SKM-1 treated with dmso at 0.1 percent for 144 hours (cell line): ENCODE measurements at regions not wholly inside any gene's neighbourhood (a gene's known extent, or its start where the extent isn't known, plus 50 kb on each side); places are given as distances from the start of the nearest gene placed in this dataset.
"Not testable (repeated sequence)": the region's sequence is repeated elsewhere in the genome, so short reads cannot be mapped to it uniquely, and the experiment has no call there.

Source experiments
- DNase-seq: peaks from one replicate; lab custom pipeline; 2025; ENCODE audit not compliant: unreplicated experiment; lab: John Stamatoyannopoulos, UW

GRCh38 chrY:20891440-20892160 is 135.7 kb downstream of the RPS4Y2 start:
- no peak for DNase-seq

DNA sequence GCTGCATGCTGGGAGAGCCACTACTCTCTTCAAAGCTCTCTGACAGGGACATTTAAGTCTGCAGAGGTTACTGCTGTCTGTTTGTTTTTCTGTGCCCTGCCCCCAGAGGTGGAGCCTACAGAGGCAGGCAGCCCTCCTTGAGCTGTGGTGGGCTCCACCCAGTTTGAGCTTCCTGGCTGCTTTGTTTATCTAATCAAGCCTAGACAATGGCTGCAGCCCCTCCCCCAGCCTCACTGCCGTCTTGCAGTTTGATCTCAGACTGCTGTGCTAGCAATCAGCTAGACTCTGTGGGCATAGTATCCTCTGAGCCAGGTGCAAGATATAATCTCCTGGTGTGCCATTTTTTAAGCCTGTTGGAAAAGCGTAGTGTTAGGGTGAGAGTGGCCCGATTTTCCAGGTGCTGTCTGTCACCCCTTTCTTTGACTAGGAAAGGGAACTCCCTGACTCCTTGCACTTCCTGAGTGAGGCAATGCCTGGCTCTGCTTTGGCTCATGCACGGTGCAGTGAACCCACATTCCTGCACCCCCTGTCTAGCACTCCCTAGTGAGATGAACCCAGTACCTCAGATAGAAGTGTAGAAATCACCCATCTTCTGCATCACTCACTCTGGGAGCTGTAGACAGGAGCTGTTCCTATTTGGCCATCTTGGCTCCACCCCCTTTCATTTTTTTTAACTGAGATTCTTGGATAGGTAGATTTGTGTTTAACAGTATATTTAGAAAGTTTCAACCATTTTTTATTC is 169.6 kb downstream of the RPS4Y2 start:
- not testable (repeated sequence) for DNase-seq

- DNase-seq, result no peak
These were observed 173.9 kb downstream of the RPS4Y2 start for GRCh38 chrY:20929691-20930342.

DNA sequence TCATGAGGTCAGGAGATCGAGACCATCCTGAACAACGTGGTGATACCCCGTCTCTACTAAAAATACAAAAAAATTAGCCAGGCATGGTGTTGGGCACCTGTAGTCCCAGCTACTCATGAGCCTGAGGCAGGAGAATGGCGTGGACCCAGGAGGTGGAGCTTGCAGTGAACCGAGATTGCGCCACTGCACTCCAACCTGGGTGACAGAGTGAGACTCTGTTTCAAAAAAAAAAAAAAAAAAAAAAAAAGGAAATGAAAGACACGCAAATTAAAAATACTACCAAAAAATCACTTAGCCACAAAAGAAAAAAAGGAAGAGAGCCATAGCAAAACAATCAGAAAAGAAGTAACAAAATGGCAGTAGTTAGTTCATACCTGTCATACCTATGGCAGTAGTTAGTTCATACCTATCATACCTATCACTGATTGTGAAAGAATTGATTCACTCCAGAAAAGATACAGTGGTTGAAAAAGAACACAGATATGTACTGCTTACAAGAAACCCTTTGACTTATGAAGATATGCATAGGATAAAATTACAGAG is 180.9 kb downstream of the RPS4Y2 start:
- not testable (repeated sequence) for DNase-seq

DNA sequence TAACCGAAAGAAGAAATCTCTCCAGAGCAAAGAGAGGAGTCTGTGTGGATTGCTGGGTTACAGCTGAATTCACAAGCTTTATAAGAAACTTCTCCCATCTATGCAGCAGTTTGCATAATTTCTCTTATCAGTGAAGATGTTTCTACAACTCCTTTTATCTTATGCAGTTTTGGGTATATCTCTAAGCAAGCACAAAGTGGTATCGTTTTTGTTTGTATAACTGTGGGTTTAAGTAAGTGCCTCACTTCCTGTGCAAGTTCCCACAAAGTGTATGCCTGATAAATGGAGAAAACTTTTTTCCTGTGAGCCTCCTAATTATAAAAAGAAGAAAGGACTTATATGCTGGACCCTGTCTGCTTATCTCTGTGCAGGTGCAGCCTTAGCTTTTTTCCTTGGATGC is 205.6 kb downstream of the RPS4Y2 start:
- no peak for DNase-seq

DNA sequence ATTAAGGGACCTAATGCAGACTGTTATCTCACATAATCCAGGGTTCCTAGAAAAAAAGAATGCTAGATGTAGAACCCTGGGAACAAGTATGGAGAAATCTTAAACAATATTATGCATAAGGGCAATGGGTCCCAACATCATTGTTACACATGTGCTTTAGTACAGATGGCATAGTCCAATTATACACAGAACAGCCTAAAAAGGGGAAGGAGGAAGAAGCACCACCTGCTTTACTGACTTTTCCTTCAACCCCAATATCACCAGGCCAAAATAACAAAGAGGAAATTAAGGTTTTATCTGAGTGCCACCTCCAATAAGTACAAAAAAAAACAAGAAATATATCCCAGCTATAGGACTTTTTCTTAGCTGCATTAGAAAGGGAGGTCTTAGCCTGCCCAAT is 211.9 kb downstream of the RPS4Y2 start:
- DNase-seq, result no peak

DNA sequence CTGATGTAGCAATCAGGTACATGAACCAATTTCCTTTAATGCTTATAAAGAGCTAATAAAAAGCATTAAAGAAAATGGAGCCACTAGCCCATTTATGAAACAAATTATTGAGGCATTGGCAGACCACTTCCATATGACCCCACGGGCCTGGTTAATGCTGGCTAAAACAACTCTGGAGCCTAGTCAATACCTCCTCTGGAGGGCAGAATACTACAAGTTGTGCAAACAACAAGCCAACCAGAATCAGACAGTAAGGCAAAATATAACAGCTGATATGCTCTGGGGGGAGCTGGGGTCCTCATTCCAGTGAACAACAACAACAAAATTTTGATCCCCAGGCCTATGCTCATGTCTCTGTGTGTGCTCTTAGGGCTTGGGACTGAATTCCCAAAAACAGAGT is 212.3 kb downstream of the RPS4Y2 start:
- no peak for DNase-seq

DNA sequence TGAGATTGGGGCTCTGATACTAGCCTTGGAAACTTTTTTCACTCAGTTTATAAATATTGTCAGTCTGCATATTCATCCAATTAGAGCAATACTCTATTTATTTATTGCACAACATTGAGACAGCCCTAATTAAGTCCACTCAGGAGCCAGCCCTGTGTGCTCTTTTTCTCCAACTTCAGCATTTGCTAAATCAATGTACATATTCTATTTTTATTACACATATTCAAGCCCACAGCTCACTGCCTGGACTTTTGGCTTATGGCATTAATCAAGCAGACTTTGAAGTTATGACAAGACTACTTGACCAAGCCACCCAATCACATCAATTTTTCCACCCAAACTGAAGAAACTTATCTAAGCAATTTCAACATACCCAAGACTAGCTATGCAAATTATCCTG is 215.5 kb downstream of the RPS4Y2 start:
- DNase-seq, result no peak

GRCh38 chrY:20986037-20986436 is 230.1 kb downstream of the RPS4Y2 start:
- no peak for DNase-seq

DNA sequence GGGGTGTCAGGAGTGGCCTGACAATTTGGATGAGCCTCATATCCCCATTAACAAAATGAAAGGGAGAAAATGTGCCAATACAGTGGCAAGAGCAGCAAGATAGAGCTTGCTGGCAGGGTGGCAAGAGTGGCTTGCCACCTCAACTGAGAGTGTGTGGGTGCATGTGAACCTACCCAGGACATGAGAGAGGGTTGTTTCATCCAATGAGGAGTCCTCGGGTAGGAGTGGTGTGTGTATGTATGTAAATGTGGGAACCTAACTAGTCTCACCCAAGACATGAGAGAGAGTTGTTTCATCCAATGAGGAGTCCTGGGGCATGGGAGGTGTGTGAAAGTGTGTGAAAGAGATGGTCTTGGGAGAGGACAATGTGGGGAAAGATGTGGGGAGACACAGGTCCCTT is 234.2 kb downstream of the RPS4Y2 start:
- no peak for DNase-seq

GRCh38 chrY:20990869-20991548 is 235.1 kb downstream of the RPS4Y2 start:
- no peak for DNase-seq

DNA sequence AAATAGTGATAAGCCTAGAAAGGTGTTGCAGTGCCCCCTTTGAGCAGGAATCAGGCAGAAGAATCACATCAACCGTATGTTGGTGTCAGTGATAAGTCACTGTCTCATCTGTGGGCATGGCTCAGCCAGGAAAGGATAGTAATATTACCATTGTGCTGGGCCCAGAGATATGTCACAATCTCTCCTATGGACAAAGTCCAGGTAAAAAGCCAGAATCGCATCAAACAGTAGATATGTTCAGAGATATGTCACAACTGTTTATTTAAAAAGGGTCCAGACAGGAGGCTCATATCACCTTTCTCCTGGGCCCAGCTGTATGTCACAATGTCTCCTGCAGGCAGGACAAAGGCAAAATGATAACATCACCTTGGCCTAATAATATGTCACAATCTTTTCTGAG is 241.4 kb downstream of the RPS4Y2 start:
- no peak for DNase-seq

DNA sequence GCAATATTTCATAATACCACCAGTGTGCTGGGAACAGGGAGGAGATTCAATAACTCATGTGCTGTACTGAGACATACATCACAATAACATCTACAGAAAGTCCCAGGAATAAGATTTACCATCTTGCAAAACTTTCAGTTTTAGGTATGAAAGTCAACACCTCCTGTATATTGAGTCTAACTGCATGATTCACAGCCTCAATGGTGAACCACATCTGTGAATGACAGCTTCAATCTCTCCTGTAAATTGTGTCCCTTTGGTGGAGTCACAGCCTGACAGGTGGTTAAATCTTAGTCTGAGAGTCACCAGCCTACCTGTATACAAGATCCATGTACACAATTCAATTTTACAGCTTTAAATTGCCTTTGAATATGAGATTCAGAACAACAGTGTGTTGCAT is 242.1 kb downstream of the RPS4Y2 start:
- DNase-seq, result no peak

DNA sequence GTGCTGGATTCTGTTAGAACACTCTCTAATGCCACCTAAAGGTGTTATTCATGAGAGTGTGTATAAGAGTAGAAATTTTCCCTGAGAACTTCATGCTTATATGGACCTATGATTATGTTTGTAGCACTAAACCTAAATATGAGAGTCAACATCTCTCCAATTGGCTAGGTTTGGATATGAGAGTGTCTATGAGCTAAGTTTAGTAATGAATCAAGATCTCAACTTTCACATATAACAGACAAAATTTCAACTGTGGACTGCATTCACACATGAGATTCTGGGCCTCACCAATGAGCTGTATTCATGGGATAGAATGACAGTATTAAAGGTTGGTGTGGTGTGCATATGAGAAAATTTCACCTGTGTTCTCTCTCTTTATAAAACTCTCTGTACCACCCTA is 242.6 kb downstream of the RPS4Y2 start:
- DNase-seq, result no peak

DNA sequence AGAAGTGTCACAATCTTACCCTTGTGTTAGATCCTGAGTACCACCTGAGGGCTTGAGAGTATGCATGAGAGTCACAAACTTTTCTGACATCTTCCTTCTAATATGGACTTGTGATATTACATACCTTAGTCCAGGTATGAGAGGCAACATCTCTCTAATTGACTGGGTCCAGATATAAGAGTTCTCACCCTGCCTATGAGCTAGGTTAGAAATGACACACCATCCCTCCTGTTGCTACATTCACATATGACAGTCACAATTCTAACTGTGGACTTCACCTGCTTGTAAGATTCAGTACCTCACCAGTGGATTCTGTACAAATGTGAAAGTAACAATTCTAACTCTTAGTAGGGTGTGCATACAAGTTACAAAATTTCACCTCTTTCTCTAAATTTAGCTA is 245.2 kb downstream of the RPS4Y2 start:
- DNase-seq, result no peak

GRCh38 chrY:21003059-21003458 is 247.2 kb downstream of the RPS4Y2 start:
- no peak for DNase-seq

GRCh38 chrY:21005531-21005930 is 249.6 kb downstream of the RPS4Y2 start:
- no peak for DNase-seq

DNA sequence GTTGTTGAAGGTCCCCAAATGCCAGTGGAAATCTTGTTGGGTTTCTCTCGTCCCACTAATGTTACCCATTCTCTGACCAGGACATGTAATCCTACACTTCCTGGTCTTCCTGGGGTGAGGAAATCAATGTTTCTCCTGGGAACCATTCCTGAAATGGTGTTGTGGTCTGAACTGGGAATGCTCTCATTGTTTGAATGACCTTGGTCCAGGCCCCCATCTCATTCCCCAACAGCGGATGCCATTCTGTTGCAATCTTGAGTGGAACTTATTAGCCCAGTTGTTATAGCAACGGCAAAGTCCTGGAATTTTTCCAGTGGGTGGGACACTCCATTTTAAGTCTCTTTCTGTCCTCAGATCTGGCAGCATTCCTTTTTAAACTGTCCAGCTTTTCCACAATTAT is 265.9 kb downstream of the RPS4Y2 start:
- DNase-seq, result no peak

DNA sequence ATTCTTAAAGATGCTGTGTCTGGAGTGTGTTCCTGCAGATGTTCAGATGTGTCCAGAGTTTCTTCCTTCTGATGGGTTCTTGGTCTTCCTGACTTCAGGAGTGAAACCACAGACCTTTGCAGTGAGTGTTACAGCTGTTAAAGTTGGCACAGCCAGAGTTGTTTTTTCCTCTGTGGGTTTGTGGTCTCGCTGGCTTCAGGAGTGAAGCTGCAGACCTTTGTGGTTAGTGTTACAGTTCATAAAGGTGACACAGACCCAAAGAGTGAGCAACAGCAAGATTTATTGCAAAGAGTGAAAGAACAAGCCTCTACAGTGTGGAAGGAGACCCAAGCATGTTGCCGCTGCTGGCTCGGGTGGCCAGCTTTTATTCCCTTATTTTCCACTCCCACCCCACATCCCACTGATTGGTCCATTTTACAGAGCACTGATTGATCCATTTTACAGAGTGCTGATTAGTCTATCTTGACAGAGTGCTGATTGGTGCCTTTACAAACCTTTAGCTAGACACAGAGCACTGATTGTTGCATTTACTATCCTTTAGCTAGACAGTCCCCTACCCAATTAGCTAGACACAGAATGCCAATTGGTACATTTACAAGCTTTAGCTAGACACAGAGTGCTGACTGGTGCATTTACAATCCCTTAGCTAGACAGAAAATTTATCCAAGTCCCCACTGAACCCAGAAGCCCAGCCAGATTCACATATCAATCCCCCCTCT is 266.6 kb downstream of the RPS4Y2 start:
- DNase-seq, result no peak

GRCh38 chrY:21023906-21024305 is 268.0 kb downstream of the RPS4Y2 start:
- no peak for DNase-seq

DNA sequence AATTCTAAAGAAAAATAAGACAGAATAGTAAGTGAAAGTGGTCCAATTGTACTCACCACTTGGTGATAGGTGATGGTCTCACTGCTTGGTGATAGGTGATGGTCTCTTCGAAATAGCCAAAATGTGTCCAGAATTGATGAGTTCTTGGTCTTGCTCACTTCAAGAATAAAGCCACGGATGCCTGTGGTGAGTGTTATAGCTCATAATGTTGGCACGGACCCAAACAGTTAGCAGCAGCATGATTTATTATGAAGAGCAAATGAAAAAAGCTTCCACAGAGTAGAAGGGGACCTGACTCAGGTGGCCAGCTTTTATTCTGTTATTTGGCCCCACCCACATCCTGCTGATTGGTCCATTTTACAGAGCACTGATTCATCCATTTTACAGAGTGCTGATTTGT is 272.6 kb downstream of the RPS4Y2 start:
- no peak for DNase-seq
